ENCODE measurements at regions not wholly inside any gene's neighbourhood (a gene's known extent, or its start where the extent isn't known, plus 50 kb on each side); places are given as distances from the start of the nearest gene placed in this dataset.

DNA sequence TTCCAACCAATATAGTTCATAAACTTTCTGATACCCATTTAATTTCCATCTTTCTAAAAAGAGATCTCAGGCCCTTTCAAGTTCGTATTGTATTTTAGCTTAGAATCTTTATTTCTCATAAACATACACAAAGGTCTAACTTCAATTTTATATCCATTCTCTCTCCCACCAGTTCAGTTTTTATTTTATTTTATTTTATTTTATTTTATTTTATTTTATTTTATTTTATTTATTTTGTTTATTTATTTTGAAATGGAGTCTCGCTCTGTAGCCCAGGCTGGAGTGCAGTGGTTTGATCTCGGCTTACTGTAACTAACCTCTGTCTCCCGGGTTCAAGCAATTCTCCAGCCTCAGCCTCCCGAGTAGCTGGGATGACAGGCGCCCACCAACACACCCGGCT is 552.8 kb downstream of the SLITRK5 start:
- CTCF ChIA-PET: no interaction called here
- TF ChIP-seq ZNF266 (tag by site-specific recombination; IDR thresholded peaks at IDR 0.05; ENCODE audit: low read depth) (no peak), ZNF138 (tag by site-specific recombination; IDR thresholded peaks at IDR 0.05; ENCODE audit: borderline replicate concordance) (no peak), ZNF76 (tag by site-specific recombination; IDR thresholded peaks at IDR 0.05; ENCODE audit: borderline replicate concordance, low read depth) (no peak), ZSCAN23 (tag by site-specific recombination; IDR thresholded peaks at IDR 0.05) (no peak), ZNF561 (tag by site-specific recombination; IDR thresholded peaks at IDR 0.05; ENCODE audit: borderline replicate concordance) (no peak), ZNF239 (tag by site-specific recombination; IDR thresholded peaks at IDR 0.05) (no peak), HOXC10 (CRISPR knock-in tag; IDR thresholded peaks at IDR 0.05) (no peak), ZBTB20 (tag by site-specific recombination; IDR thresholded peaks at IDR 0.05) (no peak), ZNF747 (tag by site-specific recombination; IDR thresholded peaks at IDR 0.05) (no peak), ZNF426 (tag by site-specific recombination; IDR thresholded peaks at IDR 0.05) (no peak), ZNF133 (tag by site-specific recombination; IDR thresholded peaks at IDR 0.05) (no peak), ZNF777 (tag by site-specific recombination; IDR thresholded peaks at IDR 0.05; ENCODE audit: borderline replicate concordance) (no peak), KLF9 (tag by site-specific recombination; IDR thresholded peaks at IDR 0.05; ENCODE audit: low read depth) (no peak), SCRT1 (tag by site-specific recombination; IDR thresholded peaks at IDR 0.05; ENCODE audit: borderline replicate concordance) (no peak), WT1 (tag by site-specific recombination; IDR thresholded peaks at IDR 0.05) (no peak)
- TF ChIP-seq, protein P1, sequence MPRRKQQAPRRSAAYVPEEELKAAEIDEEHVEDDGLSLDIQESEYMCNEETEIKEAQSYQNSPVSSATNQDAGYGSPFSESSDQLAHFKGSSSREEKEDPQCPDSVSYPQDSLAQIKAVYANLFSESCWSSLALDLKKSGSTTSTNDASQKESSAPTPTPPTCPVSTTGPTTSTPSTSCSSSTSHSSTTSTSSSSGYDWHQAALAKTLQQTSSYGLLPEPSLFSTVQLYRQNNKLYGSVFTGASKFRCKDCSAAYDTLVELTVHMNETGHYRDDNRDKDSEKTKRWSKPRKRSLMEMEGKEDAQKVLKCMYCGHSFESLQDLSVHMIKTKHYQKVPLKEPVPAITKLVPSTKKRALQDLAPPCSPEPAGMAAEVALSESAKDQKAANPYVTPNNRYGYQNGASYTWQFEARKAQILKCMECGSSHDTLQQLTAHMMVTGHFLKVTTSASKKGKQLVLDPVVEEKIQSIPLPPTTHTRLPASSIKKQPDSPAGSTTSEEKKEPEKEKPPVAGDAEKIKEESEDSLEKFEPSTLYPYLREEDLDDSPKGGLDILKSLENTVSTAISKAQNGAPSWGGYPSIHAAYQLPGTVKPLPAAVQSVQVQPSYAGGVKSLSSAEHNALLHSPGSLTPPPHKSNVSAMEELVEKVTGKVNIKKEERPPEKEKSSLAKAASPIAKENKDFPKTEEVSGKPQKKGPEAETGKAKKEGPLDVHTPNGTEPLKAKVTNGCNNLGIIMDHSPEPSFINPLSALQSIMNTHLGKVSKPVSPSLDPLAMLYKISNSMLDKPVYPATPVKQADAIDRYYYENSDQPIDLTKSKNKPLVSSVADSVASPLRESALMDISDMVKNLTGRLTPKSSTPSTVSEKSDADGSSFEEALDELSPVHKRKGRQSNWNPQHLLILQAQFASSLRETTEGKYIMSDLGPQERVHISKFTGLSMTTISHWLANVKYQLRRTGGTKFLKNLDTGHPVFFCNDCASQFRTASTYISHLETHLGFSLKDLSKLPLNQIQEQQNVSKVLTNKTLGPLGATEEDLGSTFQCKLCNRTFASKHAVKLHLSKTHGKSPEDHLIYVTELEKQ (tag by site-specific recombination; IDR thresholded peaks at IDR 0.05; ENCODE audit: borderline replicate concordance): no peak
- TF ChIP-seq, protein P2, sequence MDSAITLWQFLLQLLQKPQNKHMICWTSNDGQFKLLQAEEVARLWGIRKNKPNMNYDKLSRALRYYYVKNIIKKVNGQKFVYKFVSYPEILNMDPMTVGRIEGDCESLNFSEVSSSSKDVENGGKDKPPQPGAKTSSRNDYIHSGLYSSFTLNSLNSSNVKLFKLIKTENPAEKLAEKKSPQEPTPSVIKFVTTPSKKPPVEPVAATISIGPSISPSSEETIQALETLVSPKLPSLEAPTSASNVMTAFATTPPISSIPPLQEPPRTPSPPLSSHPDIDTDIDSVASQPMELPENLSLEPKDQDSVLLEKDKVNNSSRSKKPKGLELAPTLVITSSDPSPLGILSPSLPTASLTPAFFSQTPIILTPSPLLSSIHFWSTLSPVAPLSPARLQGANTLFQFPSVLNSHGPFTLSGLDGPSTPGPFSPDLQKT (IDR thresholded peaks at IDR 0.05; ENCODE audit: borderline replicate concordance, low read depth, low read length): no peak
- TF ChIP-seq, protein P3, sequence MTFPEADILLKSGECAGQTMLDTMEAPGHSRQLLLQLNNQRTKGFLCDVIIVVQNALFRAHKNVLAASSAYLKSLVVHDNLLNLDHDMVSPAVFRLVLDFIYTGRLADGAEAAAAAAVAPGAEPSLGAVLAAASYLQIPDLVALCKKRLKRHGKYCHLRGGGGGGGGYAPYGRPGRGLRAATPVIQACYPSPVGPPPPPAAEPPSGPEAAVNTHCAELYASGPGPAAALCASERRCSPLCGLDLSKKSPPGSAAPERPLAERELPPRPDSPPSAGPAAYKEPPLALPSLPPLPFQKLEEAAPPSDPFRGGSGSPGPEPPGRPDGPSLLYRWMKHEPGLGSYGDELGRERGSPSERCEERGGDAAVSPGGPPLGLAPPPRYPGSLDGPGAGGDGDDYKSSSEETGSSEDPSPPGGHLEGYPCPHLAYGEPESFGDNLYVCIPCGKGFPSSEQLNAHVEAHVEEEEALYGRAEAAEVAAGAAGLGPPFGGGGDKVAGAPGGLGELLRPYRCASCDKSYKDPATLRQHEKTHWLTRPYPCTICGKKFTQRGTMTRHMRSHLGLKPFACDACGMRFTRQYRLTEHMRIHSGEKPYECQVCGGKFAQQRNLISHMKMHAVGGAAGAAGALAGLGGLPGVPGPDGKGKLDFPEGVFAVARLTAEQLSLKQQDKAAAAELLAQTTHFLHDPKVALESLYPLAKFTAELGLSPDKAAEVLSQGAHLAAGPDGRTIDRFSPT (tag by site-specific recombination; IDR thresholded peaks at IDR 0.05): no peak
- TF ChIP-seq, protein P4, sequence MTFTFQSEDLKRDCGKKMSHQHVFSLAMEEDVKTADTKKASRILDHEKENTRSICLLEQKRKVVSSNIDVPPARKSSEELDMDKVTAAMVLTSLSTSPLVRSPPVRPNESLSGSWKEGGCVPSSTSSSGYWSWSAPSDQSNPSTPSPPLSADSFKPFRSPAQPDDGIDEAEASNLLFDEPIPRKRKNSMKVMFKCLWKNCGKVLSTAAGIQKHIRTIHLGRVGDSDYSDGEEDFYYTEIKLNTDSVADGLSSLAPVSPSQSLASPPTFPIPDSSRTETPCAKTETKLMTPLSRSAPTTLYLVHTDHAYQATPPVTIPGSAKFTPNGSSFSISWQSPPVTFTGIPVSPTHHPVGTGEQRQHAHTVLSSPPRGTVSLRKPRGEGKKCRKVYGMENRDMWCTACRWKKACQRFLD (tag by site-specific recombination; IDR thresholded peaks at IDR 0.05): no peak
- TF ChIP-seq, protein P5, sequence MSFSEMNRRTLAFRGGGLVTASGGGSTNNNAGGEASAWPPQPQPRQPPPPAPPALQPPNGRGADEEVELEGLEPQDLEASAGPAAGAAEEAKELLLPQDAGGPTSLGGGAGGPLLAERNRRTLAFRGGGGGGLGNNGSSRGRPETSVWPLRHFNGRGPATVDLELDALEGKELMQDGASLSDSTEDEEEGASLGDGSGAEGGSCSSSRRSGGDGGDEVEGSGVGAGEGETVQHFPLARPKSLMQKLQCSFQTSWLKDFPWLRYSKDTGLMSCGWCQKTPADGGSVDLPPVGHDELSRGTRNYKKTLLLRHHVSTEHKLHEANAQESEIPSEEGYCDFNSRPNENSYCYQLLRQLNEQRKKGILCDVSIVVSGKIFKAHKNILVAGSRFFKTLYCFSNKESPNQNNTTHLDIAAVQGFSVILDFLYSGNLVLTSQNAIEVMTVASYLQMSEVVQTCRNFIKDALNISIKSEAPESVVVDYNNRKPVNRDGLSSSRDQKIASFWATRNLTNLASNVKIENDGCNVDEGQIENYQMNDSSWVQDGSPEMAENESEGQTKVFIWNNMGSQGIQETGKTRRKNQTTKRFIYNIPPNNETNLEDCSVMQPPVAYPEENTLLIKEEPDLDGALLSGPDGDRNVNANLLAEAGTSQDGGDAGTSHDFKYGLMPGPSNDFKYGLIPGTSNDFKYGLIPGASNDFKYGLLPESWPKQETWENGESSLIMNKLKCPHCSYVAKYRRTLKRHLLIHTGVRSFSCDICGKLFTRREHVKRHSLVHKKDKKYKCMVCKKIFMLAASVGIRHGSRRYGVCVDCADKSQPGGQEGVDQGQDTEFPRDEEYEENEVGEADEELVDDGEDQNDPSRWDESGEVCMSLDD (tag by site-specific recombination; IDR thresholded peaks at IDR 0.05): no peak

More for the DNA sequence above, 552.8 kb downstream of the SLITRK5 start:
- Histone ChIP-seq H3K36me3 (ENCODE audit: control insufficient read depth in 2 of 2, insufficient read depth in 1 of 2, low read length in 2 of 2) (no peaks in the 10 kb centered on the region), H3K27ac (ENCODE audit: extremely low read depth, low read depth, low read length) (no peak overlapping the region), H3K9me3 (ENCODE audit: control insufficient read depth, insufficient read depth, low read depth, low read length) (no peaks in the 10 kb centered on the region), H3K4me1 (ENCODE audit: control insufficient read depth, insufficient read depth, low read length) (no peaks in the 10 kb centered on the region), H3K4me3 (ENCODE audit: low read depth, low read length) (no peak overlapping the region)
- POLR2A ChIA-PET: no interaction called here

All from HEK293 (cell line).